Heart left ventricle (tissue), 13 donors: ENCODE measurements at regions not wholly inside any gene's neighbourhood (a gene's known extent, or its start where the extent isn't known, plus 50 kb on each side); places are given as distances from the start of the nearest gene placed in this dataset.

ENCODE experiments used
- CTCF ChIP-seq, 12 donors: fragments of 200-600 bp; sonication (generic) in 4 of 12; IDR thresholded peaks; one replicate each; pipeline versions ENCODE4 v1.5.0 to v1.8.0; 2018 to 2022; ENCODE audit warnings: antibody characterized with exemption in 12 of 12, mild to moderate bottlenecking in 5 of 12
- POLR2A ChIP-seq, 2 donors: fragments of 450-650 bp; IDR thresholded peaks; one replicate each; pipeline ENCODE4 v1.6.1; 2017; ENCODE audit warnings: antibody characterized with exemption in 2 of 2, mild to moderate bottlenecking in 2 of 2, moderate library complexity in 2 of 2
- donor health status: ischemic (EF 13 %, LVEDD 7.1; RV severe dilation, severe dysfunction).
- donor health status: DM: no; HTN: yes; CAD: no.
- donor health status: DM: no; HTN: no; CAD: no.
- donor health status: ischemic (EF 25% LVEDD 6.9; RV normal size, moderate dysfunction).
- donor health status: ischemic (EF 25% LVEDD 5.7; RV mildly dilated, moderate dysfunction).
- donor health status: ischemic (EF 35%, LVEDD 5.7; RV mildly dilated, moderate dysfunction).
- donor health status: nonischemic (EF 11% LVEDD 7.7; RV severe dilation, severe dysfunction).
- donor health status: DM: yes; HTN: yes; CAD: no.
- donor health status: PGD.
- donor health status: ischemic (EF 29% LVEDD 5.4; RV normal size, mild dysfunction).
- donor health status: nonischemic (EF 23%, LVEDD 6.1; RV moderate dilation, normal function).

GRCh38 chr1:14545422-14546025 is 53.0 kb upstream of the KAZN start:
- no peak for TF ChIP-seq POLR2A (IDR thresholded peaks at IDR 0.05)
- TF ChIP-seq CTCF (IDR thresholded peaks at IDR 0.05): no peak
